ENCODE measurements at regions not wholly inside any gene's neighbourhood (a gene's known extent, or its start where the extent isn't known, plus 50 kb on each side); places are given as distances from the start of the nearest gene placed in this dataset.

GRCh38 chr11:26186389-26186788, 145.5 kb upstream of the ANO3 start:
- DNase-seq (ENCODE audit: low read depth), result no peak

- peak; percentile 67 for DNase-seq (ENCODE audit: low read depth)
Measured at GRCh38 chr11:26187639-26188038, 144.3 kb upstream of the ANO3 start.

DNA sequence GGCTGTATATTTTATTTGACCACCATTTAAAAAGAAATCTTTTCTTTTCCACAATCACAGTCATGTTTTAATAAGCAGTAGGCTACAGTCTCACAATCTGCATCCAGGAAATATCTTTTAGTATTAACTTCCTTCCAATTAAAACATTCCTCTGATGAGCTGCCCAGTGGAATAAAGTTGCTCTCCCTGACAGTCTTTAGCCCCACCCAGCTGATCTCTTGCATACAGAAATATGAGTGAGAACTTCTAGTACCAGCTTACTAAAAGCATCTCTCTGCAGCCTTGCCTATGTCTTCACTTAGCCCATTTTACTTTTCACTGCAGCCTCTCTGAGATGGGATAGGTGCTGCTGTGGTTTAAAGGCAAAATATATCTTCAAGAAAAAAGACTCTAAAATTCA, 143.4 kb upstream of the ANO3 start:
- DNase-seq (ENCODE audit: low read depth), result peak; percentile 15

DNA sequence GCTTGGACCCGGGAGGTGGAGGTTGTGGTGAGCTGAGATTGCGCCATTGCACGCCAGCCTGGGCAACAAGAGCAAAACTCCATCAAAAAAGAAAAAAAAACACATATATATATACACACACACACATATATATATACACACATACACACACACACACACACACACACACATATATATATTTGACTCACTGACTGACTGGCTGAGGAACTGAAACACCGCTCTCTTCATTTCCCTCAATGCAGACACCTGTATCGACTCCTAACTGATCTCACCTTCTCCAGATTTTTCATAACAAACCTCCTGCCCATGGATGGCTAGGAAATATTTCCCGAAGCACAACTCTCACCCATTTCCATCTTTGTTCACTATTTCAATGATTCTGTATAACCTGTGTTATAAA, 140.7 kb upstream of the ANO3 start:
- DNase-seq (ENCODE audit: low read depth), result no peak

DNA sequence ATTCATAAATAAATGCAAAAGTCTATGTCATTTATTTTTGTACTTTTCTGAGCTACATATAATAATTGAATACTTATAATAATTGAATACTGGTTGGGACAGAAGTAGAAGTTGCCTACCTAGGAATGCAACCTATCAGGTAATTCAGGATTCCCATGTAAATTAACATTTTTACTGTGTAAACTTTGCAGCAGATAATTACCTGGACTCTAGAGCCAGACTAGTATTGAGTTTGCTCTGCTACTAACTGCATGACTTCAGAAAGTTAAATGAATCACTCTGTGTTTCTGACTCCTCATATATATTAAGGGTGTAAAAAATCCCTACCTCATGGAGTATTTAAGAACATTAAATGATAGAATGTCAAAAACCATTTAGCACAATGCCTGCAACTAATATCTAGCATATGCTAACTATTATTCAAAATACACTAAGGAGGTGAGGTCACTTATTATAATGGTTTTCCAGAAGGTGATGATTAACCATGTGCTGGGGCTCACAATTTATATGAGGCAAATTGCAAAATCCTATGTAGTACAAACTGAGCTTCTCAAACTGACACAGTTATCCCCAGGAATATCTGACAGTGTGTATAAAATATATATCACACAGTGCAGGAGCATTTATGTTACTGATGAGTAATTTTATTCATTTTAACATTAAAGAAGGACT, 138.1 kb upstream of the ANO3 start:
- DNase-seq (ENCODE audit: low read depth), result no peak

DNA sequence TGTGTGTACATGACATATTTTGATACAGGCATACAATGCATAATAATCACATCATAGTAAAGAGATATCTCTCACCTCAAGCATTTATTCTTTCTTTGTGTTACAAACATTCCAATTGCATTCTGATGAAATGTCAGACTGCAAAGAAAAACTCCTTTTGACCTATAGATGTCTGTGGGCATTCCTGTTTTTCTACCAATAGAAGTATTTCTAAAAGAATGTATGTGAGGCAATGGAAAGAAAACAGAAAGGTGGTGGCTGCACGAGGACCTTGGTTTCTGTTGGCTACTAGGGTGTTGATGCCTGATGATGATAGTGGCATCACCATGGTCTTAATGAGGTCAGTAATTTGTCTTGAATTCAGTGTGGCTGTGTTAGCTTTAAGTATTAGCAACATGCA, 137.0 kb upstream of the ANO3 start:
- no peak for DNase-seq (ENCODE audit: low read depth)

GRCh38 chr11:26198532-26199096, 133.3 kb upstream of the ANO3 start:
- no peak for DNase-seq (ENCODE audit: low read depth)

DNA sequence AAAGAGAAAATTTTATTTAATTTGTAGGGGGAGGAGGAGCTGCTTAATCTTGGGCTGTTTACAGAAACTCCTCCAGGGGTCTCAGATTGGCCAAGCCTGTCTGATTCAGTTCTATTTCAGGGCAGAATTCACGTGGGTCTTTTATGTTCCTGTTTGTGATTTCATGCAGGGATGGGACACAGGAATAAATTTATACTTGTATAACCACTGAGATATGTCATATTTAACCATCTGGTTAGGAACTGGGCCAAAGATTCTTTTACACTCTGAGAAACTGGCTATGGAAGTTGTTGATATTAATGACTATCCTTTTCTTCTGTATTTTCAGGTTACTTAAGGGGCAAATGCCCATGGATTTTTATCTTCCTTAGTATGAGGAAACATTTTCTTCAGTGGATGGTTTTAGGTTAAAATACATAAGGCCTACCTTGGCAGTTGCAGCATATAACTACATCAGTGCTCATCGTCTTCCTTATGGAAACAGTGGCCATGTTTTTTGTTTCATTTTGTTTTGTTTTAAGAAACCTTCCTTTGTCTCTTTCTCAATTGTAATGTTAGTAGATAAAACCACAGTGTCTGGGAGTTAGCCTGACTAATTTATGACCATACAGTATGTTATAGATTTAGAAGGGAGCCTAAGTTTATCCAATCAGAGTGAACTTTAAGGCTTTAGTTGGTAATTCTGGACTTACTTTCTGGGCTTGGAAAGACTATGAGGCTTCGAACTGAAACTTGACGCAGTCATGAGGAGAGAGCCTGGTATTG, 132.4 kb upstream of the ANO3 start:
- peak; percentile 20 for DNase-seq (ENCODE audit: low read depth)

GRCh38 chr11:26201411-26201810, 130.5 kb upstream of the ANO3 start:
- no peak for DNase-seq (ENCODE audit: low read depth)

GRCh38 chr11:26202754-26203153, 129.2 kb upstream of the ANO3 start:
- no peak for DNase-seq (ENCODE audit: low read depth)

DNA sequence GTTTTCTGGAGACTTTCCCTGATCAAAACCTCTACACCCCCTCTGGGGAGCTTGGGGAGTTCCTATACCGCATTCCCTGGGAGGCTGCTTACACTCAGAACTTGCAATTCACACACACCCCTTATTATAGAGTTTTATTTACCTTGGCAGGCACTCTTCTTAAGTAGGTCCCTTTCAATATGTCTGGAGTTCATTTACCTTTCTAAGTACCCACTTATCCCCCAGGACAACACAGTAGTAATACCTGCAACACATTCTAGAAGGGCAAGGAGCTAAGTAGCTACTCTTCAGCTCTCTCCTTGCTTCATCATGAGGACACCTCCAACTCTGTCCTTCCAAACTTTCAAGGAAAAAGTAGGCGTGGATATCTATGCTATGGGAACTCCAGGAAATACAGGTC, 127.8 kb upstream of the ANO3 start:
- no peak for DNase-seq (ENCODE audit: low read depth)

- DNase-seq (ENCODE audit: low read depth), result no peak
Measured at GRCh38 chr11:26204839-26205238, 127.1 kb upstream of the ANO3 start.

GRCh38 chr11:26219183-26220117, 112.5 kb upstream of the ANO3 start:
- no peak for DNase-seq (ENCODE audit: low read depth)

- DNase-seq (ENCODE audit: low read depth), result no peak
Measured at GRCh38 chr11:26225646-26226045, 106.3 kb upstream of the ANO3 start.

- peak; percentile 77 for DNase-seq (ENCODE audit: low read depth)
Measured at GRCh38 chr11:26227301-26227746, 104.6 kb upstream of the ANO3 start.

DNA sequence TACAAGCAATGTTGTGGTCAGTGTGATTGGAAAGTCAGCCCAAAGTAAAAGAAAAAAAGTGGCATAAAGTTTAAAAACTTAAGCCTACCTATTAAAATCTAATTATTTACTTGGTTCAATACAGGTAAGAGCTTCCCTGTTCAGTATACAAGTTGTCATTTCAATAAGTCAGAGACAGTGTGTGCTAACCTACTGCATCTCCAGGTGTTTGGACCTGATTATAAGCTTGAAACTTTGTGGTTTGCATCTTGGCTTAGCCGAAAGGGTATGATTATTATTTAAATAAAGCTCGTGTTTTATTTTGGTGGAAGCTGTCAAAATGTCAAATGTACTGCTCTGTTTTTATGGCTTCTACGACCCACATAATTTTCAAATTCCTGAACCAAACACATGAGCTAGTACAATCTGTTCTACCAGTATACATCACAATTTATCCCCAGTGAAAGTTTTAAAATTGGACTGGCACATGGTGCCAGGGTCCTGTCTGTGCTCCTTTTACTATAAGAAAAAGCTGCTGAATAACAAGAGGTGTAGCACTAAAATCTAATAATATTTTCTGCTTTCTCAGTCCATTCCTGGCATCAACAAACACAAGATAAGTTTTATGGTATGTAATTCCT, 103.9 kb upstream of the ANO3 start:
- no peak for DNase-seq (ENCODE audit: low read depth)

DNA sequence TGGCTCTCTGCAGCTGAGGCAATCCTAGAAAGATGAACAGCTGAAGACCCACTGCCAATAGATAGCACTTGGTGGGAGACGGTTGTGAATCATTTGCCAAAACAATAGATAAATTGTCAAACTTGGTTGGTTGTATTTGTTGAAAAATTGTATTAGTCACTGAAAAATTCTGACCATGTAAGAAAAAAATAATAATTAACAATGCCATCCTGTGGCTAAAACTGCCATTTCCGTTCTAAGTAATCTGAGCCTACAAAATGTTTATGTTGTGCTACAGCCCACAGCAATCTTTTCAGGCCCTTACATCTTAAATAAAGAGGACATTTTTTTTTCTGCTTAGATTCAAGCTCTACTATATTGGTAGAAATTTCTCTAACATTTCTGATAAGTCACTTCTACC, 103.2 kb upstream of the ANO3 start:
- DNase-seq (ENCODE audit: low read depth), result no peak

GRCh38 chr11:26229257-26229656, 102.7 kb upstream of the ANO3 start:
- DNase-seq (ENCODE audit: low read depth), result peak; percentile 54

DNA sequence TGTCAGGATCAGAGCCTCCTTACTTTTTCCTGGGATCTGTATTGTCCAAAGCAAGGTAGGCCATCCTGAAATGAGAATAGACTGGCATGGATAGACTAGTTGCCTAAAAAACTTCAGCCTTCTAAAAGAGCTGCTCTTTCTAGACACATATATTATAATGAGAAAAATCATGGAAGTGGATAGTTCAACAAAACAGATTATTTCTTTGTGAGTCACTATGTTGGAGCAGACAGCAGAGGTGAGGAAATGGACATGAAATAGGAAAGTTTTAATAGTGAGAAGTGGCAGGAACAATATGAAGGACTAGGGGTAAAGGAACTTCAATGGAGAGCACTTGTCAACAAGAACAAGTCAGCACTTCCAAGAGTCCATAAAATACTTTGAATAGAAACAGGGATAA, 101.9 kb upstream of the ANO3 start:
- no peak for DNase-seq (ENCODE audit: low read depth)

- peak; percentile 77 for DNase-seq (ENCODE audit: low read depth)
Measured at GRCh38 chr11:26231252-26231661, 100.7 kb upstream of the ANO3 start.

DNA sequence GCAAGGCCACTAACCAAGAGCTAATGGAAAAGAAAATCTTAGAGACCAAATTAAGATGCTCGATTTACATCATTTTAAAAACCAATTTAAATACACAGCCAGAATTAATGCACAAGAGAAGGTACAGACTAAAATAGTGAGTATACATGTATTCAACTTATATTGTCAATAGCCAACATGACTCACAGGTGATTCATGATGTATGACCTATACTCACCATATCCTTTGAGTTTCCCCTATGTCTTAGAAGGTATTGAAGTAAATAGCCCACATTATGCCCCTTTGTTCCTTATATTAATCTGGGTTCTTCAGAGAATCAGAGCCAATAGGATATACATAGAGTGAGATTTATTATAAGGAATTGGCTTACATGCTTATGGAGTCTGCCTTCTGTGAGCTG, 97.5 kb upstream of the ANO3 start:
- DNase-seq (ENCODE audit: low read depth), result no peak

DNA sequence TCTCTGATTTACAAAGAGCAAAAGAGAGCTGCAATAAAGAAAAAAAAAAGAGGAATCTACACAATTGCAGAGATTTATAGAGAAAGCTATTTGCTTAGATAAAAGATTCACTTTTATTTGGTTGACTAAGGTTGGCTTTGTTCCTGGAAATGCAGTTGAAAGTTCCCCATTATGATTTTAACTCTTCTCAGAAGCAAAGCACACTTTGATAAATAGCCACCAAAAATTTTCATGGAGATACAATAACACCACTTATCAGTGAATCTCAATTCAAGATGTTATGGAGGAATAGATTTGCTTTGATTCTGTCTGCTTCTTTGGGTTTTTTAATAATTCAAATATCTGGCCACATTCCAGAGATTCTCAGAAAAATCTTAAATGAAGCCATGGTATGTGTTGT, 88.5 kb upstream of the ANO3 start:
- DNase-seq (ENCODE audit: low read depth), result no peak
